Activated CD8-positive, alpha-beta T cell treated with anti-CD3 and anti-CD28 coated beads for 36 hours (primary cell): ENCODE measurements at regions not wholly inside any gene's neighbourhood (a gene's known extent, or its start where the extent isn't known, plus 50 kb on each side); places are given as distances from the start of the nearest gene placed in this dataset.

ENCODE experiments used
- ATAC-seq: fragments of 200-7000 bp; cut with Tn5 transposase; one replicate; pipeline ENCODE4 v1.10.0; 2021; ENCODE audit warnings: mild to moderate bottlenecking, moderate library complexity
- CTCF ChIA-PET: fragments of 350-600 bp; sonication (Branson Sonifier 250); formaldehyde crosslinking; loops from one replicate; lab custom pipeline; 2021; ENCODE audit warnings: antibody characterized with exemption; lab: Charles Lee
- POLR2A ChIA-PET: fragments of 350-600 bp; sonication (Branson Sonifier 250); formaldehyde crosslinking; loops from one replicate; lab custom pipeline; 2021; ENCODE audit warnings: antibody characterized with exemption; lab: Charles Lee
- DNase-seq: peaks from one replicate; pipeline ENCODE4 v3.0.0-alpha.2; 2020
- H3K27ac Mint-ChIP-seq: one replicate; pipeline ENCODE4 v1.8.0; 2021; ENCODE audit warnings: mild to moderate bottlenecking, mixed read lengths
- H3K27me3 Mint-ChIP-seq: one replicate; pipeline ENCODE4 v1.8.0; 2021; ENCODE audit warnings: mixed read lengths
- H3K36me3 Mint-ChIP-seq: one replicate; pipeline ENCODE4 v1.8.0; 2021; ENCODE audit warnings: low read depth, mixed read lengths
- H3K4me1 Mint-ChIP-seq: one replicate; pipeline ENCODE4 v1.8.0; 2021; ENCODE audit warnings: low read depth, mixed read lengths
- H3K4me3 Mint-ChIP-seq: one replicate; pipeline ENCODE4 v1.8.0; 2021; ENCODE audit warnings: mild to moderate bottlenecking, moderate library complexity, mixed read lengths
- H3K9me3 Mint-ChIP-seq: one replicate; pipeline ENCODE4 v1.8.0; 2021; ENCODE audit warnings: mixed read lengths
- intact Hi-C: fragments of 100-400 bp; cut with micrococcal nuclease; formaldehyde crosslinking; loops from one replicate; pipeline ENCODE4 v1.10.0; 2022
- TF ChIP-seq, protein P1 (sequence below): fragments of 200-600 bp; IDR thresholded peaks from one replicate; pipeline ENCODE4 v1.8.0; 2022; ENCODE audit warnings: antibody characterized with exemption, mild to moderate bottlenecking

DNA sequence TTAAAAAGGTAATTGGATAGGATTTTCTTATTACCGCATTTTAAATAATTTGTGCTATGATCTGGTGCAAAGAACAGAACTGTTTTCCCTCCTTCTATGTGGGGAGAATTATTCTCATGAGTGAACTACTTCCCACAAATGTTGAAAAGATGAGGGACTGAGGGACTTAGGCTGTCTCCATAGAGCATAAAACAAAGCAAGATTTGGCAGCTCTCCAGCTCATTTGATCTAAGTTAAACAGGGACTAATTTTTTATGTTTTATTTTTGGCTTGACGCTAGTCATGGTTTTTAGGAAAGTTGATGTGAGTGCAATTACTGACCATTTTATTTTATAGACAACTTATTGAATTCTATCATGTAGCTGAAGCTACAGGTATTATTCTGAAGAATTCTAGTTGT is 362.3 kb downstream of the HLX start:
- intact Hi-C loops: no loop called here
- CTCF ChIA-PET: no interaction called here
- DNase-seq (no peak), ATAC-seq (no peak)
- TF ChIP-seq, protein P1, sequence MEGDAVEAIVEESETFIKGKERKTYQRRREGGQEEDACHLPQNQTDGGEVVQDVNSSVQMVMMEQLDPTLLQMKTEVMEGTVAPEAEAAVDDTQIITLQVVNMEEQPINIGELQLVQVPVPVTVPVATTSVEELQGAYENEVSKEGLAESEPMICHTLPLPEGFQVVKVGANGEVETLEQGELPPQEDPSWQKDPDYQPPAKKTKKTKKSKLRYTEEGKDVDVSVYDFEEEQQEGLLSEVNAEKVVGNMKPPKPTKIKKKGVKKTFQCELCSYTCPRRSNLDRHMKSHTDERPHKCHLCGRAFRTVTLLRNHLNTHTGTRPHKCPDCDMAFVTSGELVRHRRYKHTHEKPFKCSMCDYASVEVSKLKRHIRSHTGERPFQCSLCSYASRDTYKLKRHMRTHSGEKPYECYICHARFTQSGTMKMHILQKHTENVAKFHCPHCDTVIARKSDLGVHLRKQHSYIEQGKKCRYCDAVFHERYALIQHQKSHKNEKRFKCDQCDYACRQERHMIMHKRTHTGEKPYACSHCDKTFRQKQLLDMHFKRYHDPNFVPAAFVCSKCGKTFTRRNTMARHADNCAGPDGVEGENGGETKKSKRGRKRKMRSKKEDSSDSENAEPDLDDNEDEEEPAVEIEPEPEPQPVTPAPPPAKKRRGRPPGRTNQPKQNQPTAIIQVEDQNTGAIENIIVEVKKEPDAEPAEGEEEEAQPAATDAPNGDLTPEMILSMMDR: no peak
- no peaks in the 10 kb centered on the region for H3K4me1 Mint-ChIP-seq
- POLR2A ChIA-PET: no interaction called here
- peaks cover 1% of the 10 kb centered on the region for H3K27me3 Mint-ChIP-seq
- H3K36me3 Mint-ChIP-seq: no peaks in the 10 kb centered on the region
- no peak overlapping the region for H3K4me3 Mint-ChIP-seq
- H3K9me3 Mint-ChIP-seq: no peaks in the 10 kb centered on the region
- H3K27ac Mint-ChIP-seq: no peak overlapping the region

DNA sequence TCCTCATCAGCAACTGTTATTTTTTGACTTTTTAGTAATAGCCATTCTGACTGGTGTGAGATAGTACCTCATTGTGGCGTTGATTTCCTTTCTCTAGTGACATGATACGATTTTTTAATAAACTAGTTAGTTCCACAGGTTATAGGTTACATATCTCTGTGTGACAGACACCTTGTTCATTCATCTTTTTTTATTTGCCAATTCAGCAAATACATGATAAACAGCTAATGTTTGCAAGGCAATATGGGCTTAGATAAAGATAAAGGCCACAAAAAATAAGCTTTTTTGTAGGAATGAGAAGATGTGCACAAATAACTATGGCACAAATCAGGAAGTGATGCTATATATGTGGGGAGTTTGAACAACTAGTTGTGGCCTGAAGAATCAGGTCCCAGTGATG is 366.8 kb downstream of the HLX start:
- Mint-ChIP-seq H3K4me3 (no peak overlapping the region), H3K36me3 (no peaks in the 10 kb centered on the region), H3K27me3 (peaks cover 1% of the 10 kb centered on the region), H3K9me3 (no peaks in the 10 kb centered on the region), H3K27ac (no peak overlapping the region), H3K4me1 (no peaks in the 10 kb centered on the region)
- CTCF ChIA-PET: no interaction called here
- POLR2A ChIA-PET: no interaction called here
- ATAC-seq (no peak), DNase-seq (no peak)
- TF ChIP-seq, protein P1: no peak
- intact Hi-C loops: no loop called here

DNA sequence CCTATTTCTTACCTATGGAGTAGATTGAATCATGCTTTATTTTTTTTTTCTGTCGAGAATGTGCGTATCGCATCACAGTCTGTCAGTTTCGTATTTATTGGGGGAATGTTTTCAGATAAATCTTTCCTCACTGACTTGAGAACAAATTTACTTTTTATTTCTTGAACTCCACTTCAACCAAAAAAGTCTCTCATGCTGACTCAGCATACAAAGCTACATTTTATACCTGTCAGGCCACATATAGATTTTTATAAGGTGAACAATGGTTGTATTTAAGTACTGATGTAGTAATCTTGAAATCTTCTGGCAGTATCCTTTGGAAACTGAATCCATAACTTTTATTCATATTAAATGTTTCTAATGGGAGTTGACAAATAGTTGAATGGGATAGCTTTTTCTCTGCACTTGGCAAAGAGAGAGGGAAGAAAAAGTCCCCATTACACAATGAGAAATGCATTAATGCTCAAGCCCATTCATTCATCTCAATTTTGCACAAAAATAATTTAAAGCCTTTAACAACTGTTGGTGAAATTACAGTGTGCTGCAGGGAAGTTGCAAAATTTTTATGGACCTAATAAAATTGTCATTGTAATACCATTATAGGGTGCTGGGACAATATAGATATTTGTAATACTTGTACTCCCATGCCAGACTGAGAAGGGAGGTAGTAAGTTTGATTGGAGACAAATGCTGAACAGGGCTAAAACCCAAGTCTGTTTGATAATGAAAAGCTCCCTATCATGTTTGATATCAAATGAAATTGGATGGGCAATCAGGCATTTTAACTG is 367.6 kb downstream of the HLX start:
- ChIA-PET CTCF (interaction anchor here (0.6 kb wide), 1 partner anchor 21 kb away, joined by 3 read pairs; no protein-coding TSS in a partner anchor), POLR2A (no interaction called here)
- Mint-ChIP-seq H3K4me3 (no peak overlapping the region), H3K9me3 (no peaks in the 10 kb centered on the region), H3K27me3 (peaks cover 1% of the 10 kb centered on the region), H3K4me1 (no peaks in the 10 kb centered on the region), H3K27ac (no peak overlapping the region), H3K36me3 (no peaks in the 10 kb centered on the region)
- intact Hi-C loops: no loop called here
- no peak for ATAC-seq
- TF ChIP-seq, protein P1: no peak
- no peak for DNase-seq

DNA sequence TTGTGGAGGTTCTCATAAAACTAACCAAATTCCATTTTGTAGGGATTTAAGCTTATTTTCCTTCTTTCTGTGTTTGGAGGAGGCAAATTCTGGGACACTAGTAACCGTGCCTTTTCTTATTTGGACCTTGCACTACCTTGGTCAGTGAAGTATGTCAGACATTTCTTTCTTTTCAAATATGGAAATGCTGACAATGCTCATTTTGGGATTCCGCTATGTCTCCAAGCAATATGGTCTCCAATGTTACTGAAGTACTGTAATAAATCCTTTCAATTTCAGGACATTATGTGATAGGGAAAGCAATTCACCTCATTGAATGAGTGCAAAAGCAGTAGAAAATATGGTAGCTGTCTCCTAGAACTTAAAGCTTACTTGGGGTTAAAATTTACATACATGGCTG is 372.3 kb downstream of the HLX start:
- Mint-ChIP-seq H3K4me3 (no peak overlapping the region), H3K36me3 (no peaks in the 10 kb centered on the region), H3K4me1 (no peaks in the 10 kb centered on the region), H3K9me3 (no peaks in the 10 kb centered on the region), H3K27ac (no peak overlapping the region), H3K27me3 (no peaks in the 10 kb centered on the region)
- POLR2A ChIA-PET: interaction anchor here (0.6 kb wide), 1 partner anchor 753 kb away, joined by 3 read pairs; no protein-coding TSS in a partner anchor
- DNase-seq (no peak), ATAC-seq (no peak)
- intact Hi-C loops: no loop called here
- CTCF ChIA-PET: interaction anchor here (1.0 to 1.2 kb wide), 2 partner anchors 12 to 13 kb away, joined by 4 read pairs; no protein-coding TSS in a partner anchor
- TF ChIP-seq, protein P1: no peak

DNA sequence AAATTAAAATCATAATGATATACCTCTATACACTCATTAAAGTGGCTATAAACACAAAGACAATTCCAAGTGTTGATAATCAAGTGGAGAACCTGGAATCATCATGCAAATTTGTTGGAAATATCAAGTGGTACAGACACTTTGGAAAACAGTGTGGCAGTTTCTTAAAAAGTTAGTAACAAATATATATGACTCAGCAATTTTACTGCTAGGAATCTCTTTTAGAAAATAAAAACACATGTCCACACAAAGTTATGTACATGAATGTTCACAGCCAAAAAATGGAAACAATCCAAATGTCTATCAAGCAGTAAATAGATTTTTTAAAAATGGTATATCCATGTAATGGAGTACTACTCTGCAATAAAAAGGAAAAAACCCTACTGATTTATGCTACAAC is 375.6 kb downstream of the HLX start:
- no peak for DNase-seq
- no peak for ATAC-seq
- Mint-ChIP-seq H3K27ac (no peak overlapping the region), H3K4me3 (no peak overlapping the region), H3K36me3 (no peaks in the 10 kb centered on the region), H3K27me3 (no peaks in the 10 kb centered on the region), H3K9me3 (peaks cover 7% of the 10 kb centered on the region), H3K4me1 (no peaks in the 10 kb centered on the region)
- CTCF ChIA-PET: no interaction called here
- intact Hi-C loops: no loop called here
- POLR2A ChIA-PET: interaction anchor here (0.7 kb wide), 1 partner anchor 288 kb away, joined by 3 read pairs; no protein-coding TSS in a partner anchor
- TF ChIP-seq, protein P1: no peak
